NCI-H1694 (cell line): ENCODE measurements at regions not wholly inside any gene's neighbourhood (a gene's known extent, or its start where the extent isn't known, plus 50 kb on each side); places are given as distances from the start of the nearest gene placed in this dataset.

ENCODE experiments used
- DNase-seq: peaks from one replicate; lab custom pipeline; 2025; lab: John Stamatoyannopoulos, UW

DNA sequence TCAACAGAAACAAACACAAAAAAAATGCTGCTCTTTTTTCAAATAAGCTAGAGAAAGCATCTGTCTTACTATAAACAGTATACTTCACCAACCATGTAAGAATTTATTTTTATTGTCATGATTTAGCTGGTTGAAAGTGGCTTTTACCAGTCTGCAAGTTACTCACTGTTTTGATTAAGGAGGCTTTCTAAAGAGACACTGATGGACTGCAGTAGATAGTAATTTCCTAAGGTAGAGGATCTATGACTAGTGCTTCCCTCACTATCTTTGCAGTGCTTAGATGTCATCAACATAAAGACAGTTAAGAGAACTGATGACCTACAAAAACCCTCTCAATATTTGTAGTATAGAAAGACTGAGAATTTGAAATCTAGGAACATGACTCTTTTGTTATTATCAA, 846.2 kb upstream of the AGA start:
- DNase-seq, result no peak

DNA sequence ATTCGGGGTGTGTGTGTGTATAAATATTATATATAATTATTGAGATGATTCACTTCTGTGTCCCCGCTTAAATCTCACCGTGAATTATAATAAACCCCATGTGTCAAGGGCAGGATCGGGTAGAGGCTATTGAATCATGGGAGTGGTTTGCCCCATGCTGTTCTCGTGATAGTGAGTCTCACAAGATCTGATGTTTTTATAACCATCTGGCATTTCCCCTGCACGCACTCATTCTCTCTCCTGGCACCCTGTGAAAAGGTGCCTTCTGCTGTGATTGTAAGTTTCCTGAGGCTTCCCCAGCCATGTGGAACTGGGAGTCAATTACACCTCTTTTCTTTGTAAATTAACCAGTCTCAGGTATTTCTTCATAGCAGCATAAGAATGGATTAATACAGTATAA, 851.4 kb upstream of the AGA start:
- no peak for DNase-seq

DNA sequence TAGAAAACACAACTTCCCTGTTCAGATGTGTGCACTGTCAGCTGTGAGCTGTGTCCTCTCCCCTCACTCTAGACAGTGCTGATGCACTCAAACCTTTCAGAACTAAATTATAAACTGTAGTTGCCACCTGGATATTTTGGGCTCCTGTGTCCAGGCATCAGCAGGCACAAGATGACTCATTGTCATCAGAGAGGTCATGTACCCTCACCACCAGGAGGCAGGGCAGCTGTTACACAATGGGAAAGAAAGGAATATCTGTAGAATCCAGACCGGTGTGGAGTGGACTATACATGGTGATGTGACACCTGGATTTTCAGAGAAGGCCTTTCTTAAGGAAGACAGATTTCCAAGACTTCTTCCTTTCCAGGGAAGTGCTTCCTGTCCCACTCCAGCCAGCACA, 854.4 kb upstream of the AGA start:
- no peak for DNase-seq

DNA sequence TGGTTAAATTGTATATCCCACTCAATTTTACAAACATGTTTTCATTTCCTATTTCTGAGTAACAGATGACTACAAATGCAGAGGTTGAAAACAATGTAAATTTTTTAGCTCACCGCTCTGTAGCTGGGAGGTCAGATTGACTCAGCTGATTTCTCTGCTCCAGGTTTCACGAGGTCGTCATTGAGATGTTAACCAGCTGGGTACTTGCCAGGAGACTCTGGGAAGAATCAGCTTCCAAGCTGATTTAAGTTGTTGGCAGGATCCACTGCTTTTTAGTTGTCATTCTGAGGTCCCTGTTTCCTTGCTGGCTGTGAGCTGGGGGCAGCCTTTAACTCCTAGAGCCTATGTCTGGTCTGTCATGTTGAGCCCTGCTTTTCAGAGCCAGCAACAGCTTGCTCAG, 864.3 kb upstream of the AGA start:
- peak; percentile 0 for DNase-seq

DNA sequence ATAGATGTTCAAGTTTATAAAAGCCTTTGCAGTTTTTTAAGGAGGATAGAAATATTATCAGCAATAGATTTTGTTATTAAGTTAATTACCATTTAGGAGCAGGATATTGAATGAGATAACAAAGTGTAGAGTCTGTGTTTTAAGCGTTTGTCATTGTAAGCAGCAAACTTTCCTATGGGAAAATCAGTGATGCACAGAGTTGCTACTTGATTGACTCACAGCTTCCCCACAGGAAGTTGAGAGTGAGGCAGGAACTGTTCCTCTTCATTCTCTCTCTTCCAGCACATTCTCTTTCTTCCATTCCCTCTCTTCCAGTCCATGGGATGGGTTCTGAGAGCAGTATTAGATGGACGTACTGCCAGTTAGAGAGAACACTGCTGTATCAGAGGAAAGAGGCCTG, 867.7 kb upstream of the AGA start:
- no peak for DNase-seq

DNA sequence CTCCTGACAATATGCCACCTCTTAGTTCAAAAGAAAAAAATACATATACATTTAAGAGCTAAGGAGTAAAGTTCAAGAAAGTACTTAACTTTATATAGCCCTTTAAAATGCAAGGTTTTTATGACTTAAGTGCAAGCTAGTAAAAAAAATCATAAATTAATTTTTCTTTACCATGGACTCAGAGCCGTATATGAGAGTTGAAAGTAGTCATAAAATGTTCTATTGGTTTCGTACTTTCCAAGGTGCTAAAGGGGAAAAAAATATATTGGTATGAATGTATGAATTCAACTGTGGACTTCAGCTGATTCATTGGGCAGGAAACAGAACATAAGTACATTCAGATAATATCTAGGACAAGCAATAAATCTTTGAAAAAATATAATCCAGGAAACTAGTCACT, 869.8 kb upstream of the AGA start:
- DNase-seq, result no peak

DNA sequence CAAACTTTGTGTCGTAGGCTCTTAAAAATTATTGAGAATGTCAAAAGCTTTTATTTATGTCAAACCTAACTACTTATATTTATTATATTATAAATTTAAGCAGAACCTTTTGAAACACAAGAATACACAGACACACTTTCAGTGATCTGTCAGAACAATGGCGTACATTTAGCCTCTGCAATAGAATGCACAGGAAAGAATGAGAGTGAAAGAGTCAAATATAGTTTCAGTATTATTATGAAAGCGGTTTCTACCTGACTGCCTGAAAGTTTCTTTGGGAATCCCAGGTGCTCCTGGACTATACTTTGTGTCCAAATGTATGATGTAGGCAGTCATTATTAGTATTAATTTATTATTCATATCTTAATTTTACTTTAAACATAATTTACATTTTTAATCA, 872.0 kb upstream of the AGA start:
- DNase-seq, result no peak

DNA sequence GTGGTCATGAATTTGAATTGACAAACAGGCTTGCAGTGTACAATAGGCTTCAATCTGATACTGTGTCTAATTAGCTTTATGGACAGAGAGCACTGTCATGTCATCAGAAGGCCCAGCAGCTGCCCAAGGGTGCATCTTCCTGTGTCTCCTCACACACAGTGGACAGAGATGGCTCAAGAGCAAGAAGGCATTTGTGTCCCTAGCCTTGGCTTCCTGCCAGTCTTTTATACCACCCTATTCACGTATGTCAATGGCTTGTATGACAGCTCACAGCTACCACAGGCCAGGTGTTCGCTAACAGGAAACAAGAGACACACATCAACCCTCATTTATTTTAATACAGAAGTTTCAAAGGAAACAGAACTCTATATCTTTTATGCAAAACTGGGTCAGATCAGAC, 874.0 kb upstream of the AGA start:
- DNase-seq, result no peak

DNA sequence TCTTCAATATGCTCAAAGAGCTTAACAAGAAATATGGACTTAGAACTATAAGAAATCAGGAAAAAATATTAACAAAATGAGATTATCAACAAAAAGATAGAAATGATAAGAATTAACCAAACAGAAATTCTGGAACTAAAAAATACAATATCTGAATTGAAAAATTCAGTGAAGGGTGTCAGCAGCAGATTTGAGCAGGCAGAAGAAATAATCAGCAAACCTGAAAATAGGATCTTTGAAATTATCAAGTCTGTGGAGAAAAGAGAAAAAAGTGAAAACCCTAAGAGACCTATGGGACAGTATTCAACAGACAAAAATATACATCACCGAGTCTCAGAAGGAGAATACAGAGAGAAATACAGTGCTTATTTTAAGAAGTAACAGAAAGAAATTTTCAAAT, 877.8 kb upstream of the AGA start:
- no peak for DNase-seq

DNA sequence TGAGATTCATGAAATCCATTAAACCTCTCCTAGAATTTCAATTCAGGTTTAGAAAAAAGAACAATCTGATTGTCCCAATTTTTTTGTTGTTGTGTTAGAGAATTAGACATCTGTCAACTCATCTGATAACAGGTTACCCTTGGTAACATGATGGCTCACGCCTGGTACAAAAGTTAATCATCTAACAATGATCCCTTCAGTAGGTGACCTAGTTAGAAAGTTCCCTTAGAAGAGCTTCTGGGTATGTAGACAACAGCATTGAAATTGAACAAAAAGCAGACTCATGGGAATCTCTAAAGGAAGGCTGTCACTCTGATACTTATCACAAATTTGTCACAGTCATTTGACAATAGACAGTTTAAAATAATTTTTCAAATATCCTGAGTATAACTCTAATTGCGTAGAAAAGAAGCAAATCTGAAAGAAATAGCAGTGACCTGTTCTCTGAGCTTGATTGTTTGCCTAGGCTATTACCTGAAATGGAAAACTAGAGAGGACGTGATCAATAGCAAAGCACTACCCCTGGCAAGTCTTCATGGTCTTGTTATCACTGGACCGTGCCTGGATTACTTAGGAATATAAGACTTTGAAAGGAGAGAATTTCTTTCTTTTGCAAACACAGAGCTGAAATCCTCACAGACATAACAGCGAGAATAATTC, 880.4 kb upstream of the AGA start:
- no peak for DNase-seq

DNA sequence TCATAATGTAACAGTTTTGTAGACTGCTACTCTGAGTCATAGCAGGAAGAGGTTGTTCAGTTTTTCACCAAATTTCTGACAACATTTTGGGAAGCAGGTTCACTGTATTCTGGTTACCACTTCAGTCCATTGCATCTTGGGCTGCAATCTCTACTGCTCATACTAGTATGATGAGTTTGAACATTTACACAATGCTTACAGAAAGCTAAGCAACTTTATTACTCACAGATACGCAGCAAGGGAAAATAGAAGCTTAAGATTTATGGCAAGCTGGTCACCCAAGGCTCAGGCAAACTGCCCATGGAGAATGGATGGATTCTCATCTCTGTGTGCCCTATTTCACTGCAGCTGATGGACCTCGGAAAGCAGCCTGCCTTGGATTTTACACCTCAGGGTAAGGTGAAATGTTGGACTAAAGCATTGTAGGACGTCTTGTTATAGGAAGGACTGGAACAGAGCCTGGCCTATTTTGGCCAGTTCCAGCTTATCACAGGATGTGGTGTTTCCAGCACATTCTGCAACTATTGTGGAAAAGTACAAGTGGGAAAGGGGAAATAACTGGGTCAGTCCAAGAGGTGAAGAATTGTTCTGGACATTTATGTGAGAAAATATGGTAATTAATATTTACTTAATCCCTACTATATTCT, 887.1 kb upstream of the AGA start:
- DNase-seq, result no peak

DNA sequence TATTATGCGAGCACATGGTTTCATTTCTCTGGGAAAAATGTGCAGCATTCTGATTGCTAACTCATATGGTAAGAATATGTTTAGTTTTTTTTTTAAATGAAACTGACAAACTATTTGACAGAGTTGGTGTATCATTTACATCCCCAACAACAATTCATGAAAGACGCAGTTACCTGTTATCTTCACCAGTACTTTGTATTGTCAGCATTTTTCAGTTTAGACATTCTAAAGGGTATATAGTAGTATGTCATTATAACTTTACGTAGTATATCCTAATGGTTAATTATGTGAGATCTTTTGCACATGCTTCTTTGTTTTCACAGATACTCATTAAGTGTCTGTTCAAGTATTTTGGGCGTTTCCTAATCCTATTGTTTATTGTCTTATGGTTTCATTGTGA, 891.1 kb upstream of the AGA start:
- DNase-seq, result no peak

DNA sequence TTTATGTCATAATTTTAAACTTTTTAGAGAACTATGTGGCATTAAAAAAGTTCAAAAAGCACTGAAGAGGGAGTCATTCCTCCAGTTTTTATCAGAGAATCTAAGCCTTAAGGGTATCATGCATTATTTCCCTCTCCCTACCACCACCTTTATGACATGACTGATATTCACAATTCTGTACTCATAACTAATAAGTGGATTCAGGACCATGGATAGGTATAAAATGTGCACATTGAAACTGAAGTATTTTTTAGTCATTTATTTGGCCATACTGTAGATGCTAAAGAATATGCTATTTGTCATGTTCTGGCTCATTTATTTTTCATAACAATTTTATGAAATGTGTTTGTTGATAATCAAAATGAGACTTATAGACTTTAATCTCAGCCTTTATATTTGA, 897.5 kb upstream of the AGA start:
- DNase-seq, result no peak

DNA sequence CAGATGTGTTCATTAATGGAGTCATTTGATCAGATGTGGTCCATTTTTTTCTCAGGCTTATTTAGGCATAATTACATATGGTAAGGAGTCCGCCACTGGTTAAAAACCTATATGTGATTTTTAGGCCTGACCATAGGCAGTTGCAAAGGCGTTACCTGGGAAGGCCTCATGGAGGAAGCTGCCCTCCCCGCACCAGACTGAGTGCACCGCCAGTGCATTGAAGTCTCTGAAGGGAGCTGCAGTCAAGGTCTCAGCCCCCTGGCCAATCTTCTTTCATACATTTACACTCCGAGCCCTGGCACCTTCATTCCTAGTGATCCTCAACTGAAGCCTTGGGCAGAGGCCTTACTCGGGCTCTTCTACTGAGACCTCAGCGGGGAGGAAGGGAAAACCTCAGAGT, 898.2 kb upstream of the AGA start:
- no peak for DNase-seq

DNA sequence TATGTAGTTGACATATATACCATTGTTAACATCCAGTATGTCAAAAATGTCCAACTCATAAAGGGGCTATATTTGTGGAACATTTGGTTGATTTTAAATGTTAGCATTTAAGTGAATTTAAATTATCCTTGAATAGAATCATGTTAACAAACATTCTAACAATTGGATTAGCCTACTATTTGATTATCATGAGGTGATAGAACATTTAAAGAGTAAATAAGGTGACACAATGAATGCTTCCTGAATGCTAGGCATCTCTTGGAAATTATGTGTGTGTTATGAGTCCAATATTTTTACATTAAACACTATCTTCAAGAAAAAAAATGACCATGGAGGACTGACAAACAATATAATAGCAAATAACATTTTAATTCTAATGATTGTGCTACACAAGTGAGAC, 901.9 kb upstream of the AGA start:
- DNase-seq, result no peak

DNA sequence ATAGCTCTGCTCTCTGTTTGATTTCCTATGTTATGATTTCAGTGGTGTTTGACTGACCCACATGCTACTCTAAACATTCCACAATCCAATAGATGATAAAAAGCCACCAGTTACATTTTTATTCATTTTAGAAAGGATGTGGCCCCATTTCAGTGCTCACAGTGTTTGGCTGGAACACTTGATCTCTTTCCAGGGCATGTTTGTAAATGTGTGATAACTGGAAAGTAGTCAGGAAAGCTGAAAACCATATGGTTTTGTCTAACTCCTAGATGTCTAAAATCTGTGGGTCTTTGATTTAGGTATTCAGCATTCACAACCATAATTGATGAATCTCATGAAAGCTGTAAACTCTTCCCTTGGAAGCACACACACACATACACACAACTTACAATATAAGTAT, 904.9 kb upstream of the AGA start:
- DNase-seq, result no peak

DNA sequence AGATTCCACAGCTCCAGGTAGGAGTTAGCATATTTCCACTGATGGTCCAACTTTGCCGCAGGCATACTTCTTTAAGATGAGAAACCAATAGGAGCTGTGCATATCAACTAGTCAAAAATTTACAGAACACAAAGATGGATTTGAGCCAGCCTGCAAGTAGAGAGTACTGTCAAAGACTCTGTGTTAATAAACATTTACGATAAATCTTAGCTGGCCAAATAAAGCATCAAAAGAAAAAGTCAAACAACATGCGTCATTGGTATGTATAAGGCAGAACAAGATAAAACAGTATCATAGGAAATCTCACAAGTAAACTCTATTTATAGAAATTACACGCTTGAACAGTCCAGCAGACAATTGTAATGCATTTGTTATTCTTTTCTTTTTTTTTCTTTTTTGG, 907.4 kb upstream of the AGA start:
- DNase-seq, result no peak

DNA sequence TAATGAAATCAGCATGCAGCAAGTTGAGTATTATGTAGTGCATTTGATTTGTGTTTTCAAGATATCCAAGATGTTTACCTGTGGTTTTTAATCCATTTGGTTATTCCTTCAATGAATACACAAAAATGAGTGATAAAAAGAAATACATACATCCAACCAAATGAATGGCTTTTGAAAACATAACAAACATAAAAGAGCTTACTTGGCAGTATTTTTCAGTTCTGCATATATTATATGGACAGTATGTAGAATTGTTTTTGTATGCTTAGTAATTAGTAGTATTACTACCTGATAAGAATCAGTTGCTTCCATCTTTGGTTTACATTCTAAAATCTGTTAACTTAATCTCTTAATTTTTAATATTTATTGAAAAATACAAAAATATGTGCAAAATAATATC, 908.9 kb upstream of the AGA start:
- no peak for DNase-seq

DNA sequence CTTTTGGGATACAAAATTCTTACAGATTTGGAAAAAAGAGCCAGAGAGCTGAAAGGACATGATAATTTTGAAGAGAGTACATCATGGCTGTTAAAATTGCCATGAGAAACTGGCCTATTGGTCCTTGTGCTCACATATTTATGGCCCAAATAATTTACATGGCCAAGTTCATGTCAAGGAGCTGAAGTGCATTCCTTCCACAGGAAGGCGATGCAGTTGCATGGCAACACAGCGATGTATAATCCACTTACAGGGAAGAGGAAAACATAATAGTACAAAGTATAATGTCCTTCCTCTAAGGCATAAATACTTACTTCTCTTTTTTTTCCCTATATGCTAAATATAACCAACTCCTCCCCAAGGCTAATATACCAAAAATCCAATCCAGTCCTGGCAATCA, 914.5 kb upstream of the AGA start:
- no peak for DNase-seq

DNA sequence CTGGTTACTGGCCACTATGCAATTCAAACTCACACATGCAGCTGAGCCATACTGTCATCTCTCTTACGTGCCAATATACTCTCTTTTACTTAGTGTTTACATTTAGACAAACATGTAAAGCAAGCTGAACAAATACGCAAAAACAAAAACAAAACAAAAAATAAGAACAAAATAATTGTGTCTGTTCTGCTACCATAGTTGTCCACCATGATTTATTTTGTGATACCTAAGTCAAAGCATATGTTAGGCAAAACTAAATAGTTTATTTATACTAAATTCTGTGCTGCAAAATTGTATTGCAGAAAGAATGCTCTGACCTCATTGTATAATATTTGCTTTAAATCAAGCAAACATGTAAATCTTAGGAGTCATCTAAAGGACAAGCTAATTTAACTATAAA, 943.2 kb upstream of the AGA start:
- DNase-seq, result no peak

DNA sequence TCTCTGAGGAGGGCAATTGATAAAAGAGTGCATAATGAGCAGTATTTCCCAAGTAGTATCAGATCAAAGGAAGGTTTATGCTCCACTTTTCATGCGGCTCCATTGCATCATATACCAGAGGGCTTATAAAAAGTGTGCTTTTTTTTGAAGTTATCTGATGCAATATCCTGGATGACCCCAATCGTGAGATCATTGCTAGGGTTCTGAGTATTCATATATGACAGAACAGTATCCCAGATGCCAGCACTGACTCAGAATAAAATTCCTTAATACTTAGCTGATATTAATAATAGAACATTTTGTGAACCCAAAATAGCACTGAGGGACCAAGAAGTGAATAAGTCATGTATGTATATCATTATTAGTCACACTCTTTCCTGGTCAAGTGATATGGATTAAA, 945.5 kb upstream of the AGA start:
- no peak for DNase-seq

DNA sequence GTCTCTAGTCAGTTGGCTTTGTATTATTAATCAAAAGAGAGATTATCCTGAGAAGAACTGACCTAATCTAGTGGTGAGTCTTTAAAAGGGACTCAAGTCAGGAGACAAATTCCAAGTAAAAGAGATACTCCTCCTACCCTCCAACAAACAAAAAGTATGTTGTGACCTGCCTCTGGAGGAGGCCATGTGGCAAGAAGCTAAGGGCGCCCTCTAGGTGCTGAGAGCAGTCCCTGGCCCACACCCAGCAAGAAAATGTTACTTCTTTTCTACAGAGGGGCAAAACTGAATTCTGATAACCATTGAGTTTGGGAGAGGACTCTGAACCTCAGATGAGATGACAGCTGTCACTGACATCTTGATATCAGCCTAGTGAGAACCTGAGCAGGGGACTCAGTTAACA, 953.6 kb upstream of the AGA start:
- no peak for DNase-seq

DNA sequence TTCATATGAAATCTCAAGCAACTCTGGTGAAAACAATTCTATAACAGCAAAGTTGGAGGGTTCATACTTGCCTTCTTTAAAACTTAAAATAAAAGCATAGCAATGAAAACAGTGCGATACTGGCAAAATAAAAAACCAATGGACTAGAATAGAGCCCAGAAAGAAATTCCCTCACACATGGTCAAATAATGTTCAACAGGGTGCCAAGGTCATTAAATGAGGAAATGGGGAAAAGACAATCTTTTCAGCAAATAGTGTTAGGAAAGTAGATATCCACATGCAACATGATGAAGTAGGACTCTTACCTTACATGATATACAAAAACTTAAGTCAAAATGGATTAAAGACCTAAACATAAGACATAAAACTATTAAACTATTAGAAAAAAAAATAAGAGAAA, 970.2 kb upstream of the AGA start:
- DNase-seq, result no peak

DNA sequence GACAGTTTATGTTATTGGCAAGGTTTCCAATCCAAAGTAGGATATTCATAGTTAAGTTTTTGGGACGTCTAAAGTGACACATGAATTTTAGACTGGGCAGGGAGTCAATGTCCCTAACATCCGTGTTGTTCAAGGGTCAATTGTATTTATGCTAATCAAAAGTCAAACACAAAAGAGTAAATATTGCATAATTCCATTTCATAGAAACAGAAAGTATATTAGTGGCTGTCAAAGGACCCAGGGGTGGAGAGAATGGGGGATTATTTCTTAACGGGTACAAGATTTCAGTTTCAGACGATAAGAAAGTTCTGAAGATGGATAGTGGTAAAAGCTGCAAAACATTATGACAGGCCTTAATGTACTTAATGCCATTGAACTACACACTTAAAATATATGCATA, 971.8 kb upstream of the AGA start:
- DNase-seq, result no peak
